Stomach (tissue), 8 donors: ENCODE measurements at regions not wholly inside any gene's neighbourhood (a gene's known extent, or its start where the extent isn't known, plus 50 kb on each side); places are given as distances from the start of the nearest gene placed in this dataset.
"Not testable (repeated sequence)": the region's sequence is repeated elsewhere in the genome, so short reads cannot be mapped to it uniquely, and the experiment has no call there.

Experiments used
- DNase-seq, 2 donors: peaks; one replicate each; pipeline versions ENCODE4 v3.0.0 to v3.0.0-alpha.2; 2013 to 2019
- H3K27ac ChIP-seq, 5 donors: fragments of 200-600 bp in 4 of 5; sonication (generic) in 4 of 5; one replicate each; pipeline ENCODE4 v1.5.1; 2013 to 2019; ENCODE audit warnings: mild to moderate bottlenecking in 1 of 5, moderate library complexity in 1 of 5
- H3K27me3 ChIP-seq, 3 donors: fragments of 200-600 bp; sonication (generic); one replicate each; pipeline ENCODE4 v1.5.1; 2017 to 2019; ENCODE audit warnings: mixed run types in 1 of 3
- H3K36me3 ChIP-seq, 4 donors: fragments of 200-600 bp; sonication (generic); 1 replicate in 3 of 4; 2 replicates in 1 of 4; pipeline ENCODE4 v1.5.1; 2016 to 2019
- H3K4me1 ChIP-seq, 4 donors: fragments of 200-600 bp; sonication (generic); one replicate each; pipeline ENCODE4 v1.5.1; 2016 to 2019
- H3K4me3 ChIP-seq, 4 donors: fragments of 200-600 bp; sonication (generic) in 3 of 4; one replicate each; pipeline ENCODE4 v1.5.1; 2016 to 2019; ENCODE audit warnings: mild to moderate bottlenecking in 1 of 4
- H3K9me3 ChIP-seq, 4 donors: fragments of 200-600 bp; sonication (generic); one replicate each; pipeline ENCODE4 v1.5.1; 2016 to 2019
- CTCF ChIP-seq, 7 experiments: fragments of 450-650 bp in 4 of 7; fragments of 200-600 bp in 3 of 7; sonication (generic) in 3 of 7; IDR thresholded peaks; one replicate each; pipeline ENCODE4 v1.5.1; 2016 to 2019; ENCODE audit warnings: antibody characterized with exemption in 7 of 7, control low read depth in 2 of 7, mild to moderate bottlenecking in 1 of 7
- EP300 ChIP-seq: sonication (generic); formaldehyde crosslinking; IDR thresholded peaks from one replicate; pipeline ENCODE4 v1.6.1; 2017; ENCODE audit warnings: antibody characterized with exemption
- POLR2A ChIP-seq, 4 donors: fragments of 450-650 bp; IDR thresholded peaks; one replicate each; pipeline ENCODE4 v1.6.1; 2016; ENCODE audit warnings: antibody characterized with exemption in 4 of 4, control low read depth in 2 of 4, mild to moderate bottlenecking in 1 of 4, moderate library complexity in 1 of 4
- POLR2AphosphoS5 ChIP-seq, 3 donors: sonication (generic); formaldehyde crosslinking; IDR thresholded peaks; one replicate each; pipeline ENCODE4 v1.6.1; 2016; ENCODE audit warnings: antibody characterized with exemption in 3 of 3
- WGBS, 5 donors: extraction: QIAGEN DNeasy Blood & Tissue Kit in 3 of 5; methylation state at CpG; one replicate each; pipeline versions ENCODE4 v1.1.5 to v1.1.7; 2013 to 2018; 5-methylcytosine and 5-hydroxymethylcytosine counted together
- intact Hi-C: fragments of 100-400 bp; cut with DNase I; formaldehyde crosslinking; loops from one replicate; pipeline ENCODE4 v1.15.1; 2023; ENCODE audit warnings: low total_unique reads
- donor health status: healthy with polysubstance abuse.
- donor health status: Bipolar disorder and iron deficiency.
- donor health status: healthy.

- peak overlapping the region in 1 of 5 donors; percentile 35 for H3K27ac ChIP-seq
- no peaks in the 10 kb centered on the region for H3K27me3 ChIP-seq
- no peaks in the 10 kb centered on the region for H3K9me3 ChIP-seq
- H3K36me3 ChIP-seq: no peaks in the 10 kb centered on the region
- no peak for DNase-seq
- TF ChIP-seq POLR2A (IDR thresholded peaks at IDR 0.05) (no peak), POLR2AphosphoS5 (IDR thresholded peaks at IDR 0.05) (no peak), EP300 (no peak), CTCF (IDR thresholded peaks at IDR 0.05) (no peak)
- intact Hi-C loops: no loop called here
- WGBS, 5 donors: 24 to 48% (median 28%) methylated on average over 1 of the region's 1 CpG
- H3K4me1 ChIP-seq: peaks cover 0 to 11% (median 2%) of the 10 kb centered on the region in 4 donors
- H3K4me3 ChIP-seq: no peak overlapping the region
Measured at GRCh38 chr6:153984811-153985210, 54.2 kb upstream of the OPRM1 start.

GRCh38 chr6:153980171-153980570, 58.9 kb upstream of the OPRM1 start:
- TF ChIP-seq POLR2AphosphoS5 (IDR thresholded peaks at IDR 0.05): no peak
- H3K9me3 ChIP-seq: no peaks in the 10 kb centered on the region
- no peak for DNase-seq
- intact Hi-C loops: no loop called here
- no peaks in the 10 kb centered on the region for H3K36me3 ChIP-seq
- no peak overlapping the region for H3K4me3 ChIP-seq
- no peaks in the 10 kb centered on the region for H3K27me3 ChIP-seq
- 80 to 97% (median 91%) methylated on average over 2 of the region's 2 CpGs for WGBS, 5 donors
- H3K27ac ChIP-seq: no peak overlapping the region
- peaks cover 0 to 15% (median 2%) of the 10 kb centered on the region in 4 donors for H3K4me1 ChIP-seq

- not testable (repeated sequence) for DNase-seq
- 85 to 95% (median 92%) methylated on average over 21 to 26 of the region's 26 CpGs for WGBS, 5 donors
Measured at GRCh38 chr6:153978911-153979548, 60.0 kb upstream of the OPRM1 start.

GRCh38 chr6:153976921-153977693, 61.9 kb upstream of the OPRM1 start:
- intact Hi-C loops: no loop called here
- WGBS, 5 donors: 20 to 41% (median 31%) methylated on average over 7 of the region's 7 CpGs

More at GRCh38 chr6:153978911-153979548, 60.0 kb upstream of the OPRM1 start:
- H3K4me1 ChIP-seq, H3K9me3 ChIP-seq, H3K36me3 ChIP-seq, H3K27me3 ChIP-seq, intact Hi-C loops, H3K27ac ChIP-seq, H3K4me3 ChIP-seq: not testable (repeated sequence)

GRCh38 chr6:153966001-153966400, 73.0 kb upstream of the OPRM1 start:
- Histone ChIP-seq H3K4me1 (no peaks in the 10 kb centered on the region), H3K27me3 (no peaks in the 10 kb centered on the region), H3K27ac (no peak overlapping the region), H3K4me3 (no peak overlapping the region), H3K9me3 (no peaks in the 10 kb centered on the region), H3K36me3 (no peaks in the 10 kb centered on the region)
- TF ChIP-seq POLR2AphosphoS5 (IDR thresholded peaks at IDR 0.05): no peak
- no peak for TF ChIP-seq POLR2A (IDR thresholded peaks at IDR 0.05)
- no peak for TF ChIP-seq EP300
- no peak for TF ChIP-seq CTCF (IDR thresholded peaks at IDR 0.05)
- intact Hi-C loops: no loop called here
- WGBS, 5 donors: 23 to 43% (median 38%) methylated on average over 4 of the region's 4 CpGs
- no peak for DNase-seq

More at GRCh38 chr6:153976921-153977693, 61.9 kb upstream of the OPRM1 start:
- DNase-seq: peak in 1 of 2 donors; percentile 23
- Histone ChIP-seq H3K27ac (no peak overlapping the region), H3K9me3 (no peaks in the 10 kb centered on the region), H3K4me3 (no peak overlapping the region), H3K36me3 (no peaks in the 10 kb centered on the region), H3K4me1 (peaks cover 0 to 6% (median 0%) of the 10 kb centered on the region in 4 donors), H3K27me3 (no peaks in the 10 kb centered on the region)
- TF ChIP-seq POLR2A (IDR thresholded peaks at IDR 0.05) (no peak), CTCF (IDR thresholded peaks at IDR 0.05) (no peak), POLR2AphosphoS5 (IDR thresholded peaks at IDR 0.05) (no peak), EP300 (no peak)
